CD8-positive, alpha-beta memory T cell (primary cell): ENCODE measurements at regions not wholly inside any gene's neighbourhood (a gene's known extent, or its start where the extent isn't known, plus 50 kb on each side); places are given as distances from the start of the nearest gene placed in this dataset.

Experiments used
- CTCF ChIA-PET: fragments of 350-600 bp; sonication (Branson Sonifier 250); formaldehyde crosslinking; loops from one replicate; lab custom pipeline; 2021; ENCODE audit warnings: antibody characterized with exemption; lab: Charles Lee
- POLR2A ChIA-PET: fragments of 350-600 bp; sonication (Branson Sonifier 250); formaldehyde crosslinking; loops from one replicate; lab custom pipeline; 2021; ENCODE audit warnings: antibody characterized with exemption; lab: Charles Lee
- DNase-seq, 5 donors: peaks; one replicate each; pipeline versions ENCODE4 v3.0.0 to v3.0.0-alpha.2; 2020 to 2022; ENCODE audit warnings: mixed read lengths in 1 of 5
- H3K27ac ChIP-seq: one replicate; pipeline ENCODE4 v1.7.0; 2013; ENCODE audit warnings: low read depth, mild to moderate bottlenecking, low read length, moderate library complexity
- H3K27me3 ChIP-seq: 2 replicates; pipeline ENCODE4 v1.7.0; 2013; ENCODE audit warnings: low read length, mild to moderate bottlenecking; ENCODE audit not compliant: insufficient read depth, poor library complexity, severe bottlenecking
- H3K36me3 ChIP-seq: 2 replicates; pipeline ENCODE4 v1.7.0; 2013; ENCODE audit warnings: mild to moderate bottlenecking, low read length, moderate library complexity; ENCODE audit not compliant: insufficient read depth
- H3K4me1 ChIP-seq: 2 replicates; pipeline ENCODE4 v1.7.0; 2013; ENCODE audit warnings: mild to moderate bottlenecking, low read length, moderate library complexity; ENCODE audit not compliant: insufficient read depth
- H3K4me3 ChIP-seq: 2 replicates; pipeline ENCODE4 v1.7.0; 2013; ENCODE audit warnings: mild to moderate bottlenecking, low read length
- H3K9me3 ChIP-seq: 2 replicates; pipeline ENCODE4 v1.7.0; 2013; ENCODE audit warnings: mild to moderate bottlenecking, low read length
- H3K27ac Mint-ChIP-seq, 8 donors: one replicate each; pipeline ENCODE4 v1.8.0; 2020 to 2021; ENCODE audit warnings: mixed read lengths in 8 of 8, mild to moderate bottlenecking in 6 of 8, inconsistent platforms in 3 of 8, moderate library complexity in 3 of 8
- H3K27me3 Mint-ChIP-seq, 2 donors: one replicate each; pipeline ENCODE4 v1.8.0; 2020 to 2021; ENCODE audit warnings: mixed read lengths in 2 of 2, mild to moderate bottlenecking in 1 of 2, moderate library complexity in 1 of 2
- H3K36me3 Mint-ChIP-seq, 3 donors: one replicate each; pipeline ENCODE4 v1.8.0; 2020 to 2021; ENCODE audit warnings: mixed read lengths in 3 of 3, inconsistent platforms in 1 of 3, mild to moderate bottlenecking in 1 of 3
- H3K4me1 Mint-ChIP-seq, 3 donors: one replicate each; pipeline ENCODE4 v1.8.0; 2020 to 2021; ENCODE audit warnings: mixed read lengths in 3 of 3, inconsistent platforms in 1 of 3, mild to moderate bottlenecking in 1 of 3
- H3K4me3 Mint-ChIP-seq, 7 donors: one replicate each; pipeline ENCODE4 v1.8.0; 2020 to 2021; ENCODE audit warnings: mixed read lengths in 7 of 7, mild to moderate bottlenecking in 6 of 7, moderate library complexity in 4 of 7, inconsistent platforms in 2 of 7
- H3K9me3 Mint-ChIP-seq, 5 donors: one replicate each; pipeline ENCODE4 v1.8.0; 2020 to 2022; ENCODE audit warnings: mixed read lengths in 5 of 5, mild to moderate bottlenecking in 3 of 5, moderate library complexity in 2 of 5, inconsistent platforms in 1 of 5

DNA sequence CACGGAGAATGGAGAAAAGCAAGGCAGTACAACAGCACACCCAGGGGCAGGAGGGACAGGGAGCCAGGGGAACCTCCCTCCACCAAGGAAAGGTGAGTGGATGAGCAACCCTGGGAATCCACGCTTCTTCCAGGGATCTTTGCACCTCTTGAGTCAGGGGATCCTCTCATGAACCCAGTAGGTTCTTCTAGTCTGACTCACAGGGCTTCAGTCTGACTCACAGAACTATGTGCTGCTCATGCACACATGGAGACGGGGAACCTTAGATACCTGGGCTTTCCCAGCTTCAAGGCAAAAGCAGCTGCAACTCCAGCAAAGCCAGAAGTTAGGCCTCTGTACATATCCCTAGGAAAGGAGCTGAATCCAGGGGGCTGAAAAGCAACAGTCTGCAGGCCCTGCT, 1021.4 kb upstream of the TENM4 start:
- DNase-seq: no peak
- H3K27me3 ChIP-seq: no peaks in the 10 kb centered on the region
- no peak overlapping the region for H3K4me3 Mint-ChIP-seq
- ChIA-PET POLR2A (no interaction called here), CTCF (no interaction called here)
- H3K4me3 ChIP-seq: no peak overlapping the region
- no peaks in the 10 kb centered on the region for H3K4me1 ChIP-seq
- H3K27me3 Mint-ChIP-seq: no peaks in the 10 kb centered on the region
- no peaks in the 10 kb centered on the region for H3K9me3 ChIP-seq
- no peak overlapping the region for H3K27ac Mint-ChIP-seq
- no peaks in the 10 kb centered on the region for H3K36me3 Mint-ChIP-seq
- no peaks in the 10 kb centered on the region for H3K4me1 Mint-ChIP-seq
- no peak overlapping the region for H3K27ac ChIP-seq
- H3K9me3 Mint-ChIP-seq: peaks cover 8 to 35% (median 18%) of the 10 kb centered on the region in 5 donors
- H3K36me3 ChIP-seq: no peaks in the 10 kb centered on the region

DNA sequence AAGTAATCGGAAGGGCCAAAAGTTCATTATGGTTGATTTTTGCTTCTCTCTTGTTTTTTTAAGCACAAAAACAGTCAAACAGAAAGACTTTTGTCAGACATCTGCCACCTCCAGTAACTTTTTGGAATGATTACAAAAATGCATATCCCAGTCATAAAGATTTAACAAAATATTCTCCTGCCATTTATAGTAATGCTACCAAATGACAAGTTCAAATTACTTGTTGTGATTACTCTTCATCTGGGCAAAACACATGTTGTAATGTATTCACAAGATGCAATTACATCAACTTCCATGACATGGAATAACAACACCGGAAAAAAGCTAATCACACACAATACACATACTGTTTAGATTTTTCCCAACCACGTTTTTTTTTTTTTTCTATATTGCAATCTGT, 1017.5 kb upstream of the TENM4 start:
- peaks cover 5 to 25% (median 13%) of the 10 kb centered on the region in 5 donors for H3K9me3 Mint-ChIP-seq
- POLR2A ChIA-PET: no interaction called here
- DNase-seq: no peak

DNA sequence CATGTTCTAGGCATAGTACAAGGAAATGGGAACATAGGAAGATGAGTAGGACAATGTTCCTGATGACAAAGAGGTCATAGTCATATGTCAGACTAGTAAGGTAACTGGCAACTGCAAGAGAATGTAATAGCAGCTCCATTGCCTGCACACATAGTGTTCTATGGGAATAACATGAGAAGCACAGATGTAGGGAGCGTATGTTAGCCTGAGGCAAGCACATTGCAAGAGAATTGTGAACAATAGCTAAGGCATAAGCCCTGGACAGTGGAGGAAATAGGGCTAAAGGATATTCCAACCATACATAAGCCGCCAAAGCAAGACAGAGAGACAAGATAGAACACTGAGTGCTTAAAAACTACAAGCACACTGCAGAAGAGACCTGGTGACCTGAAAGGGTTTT, 1017.0 kb upstream of the TENM4 start:
- no peaks in the 10 kb centered on the region for H3K9me3 ChIP-seq
- Mint-ChIP-seq H3K27me3 (no peaks in the 10 kb centered on the region), H3K36me3 (no peaks in the 10 kb centered on the region), H3K27ac (no peak overlapping the region), H3K9me3 (peaks cover 5 to 29% (median 13%) of the 10 kb centered on the region in 5 donors), H3K4me1 (no peaks in the 10 kb centered on the region), H3K4me3 (no peak overlapping the region)
- H3K27me3 ChIP-seq: no peaks in the 10 kb centered on the region
- ChIA-PET CTCF (no interaction called here), POLR2A (no interaction called here)
- H3K36me3 ChIP-seq: no peaks in the 10 kb centered on the region
- no peak for DNase-seq
- no peaks in the 10 kb centered on the region for H3K4me1 ChIP-seq
- no peak overlapping the region for H3K4me3 ChIP-seq
- H3K27ac ChIP-seq: no peak overlapping the region

More for the DNA sequence above, 1017.5 kb upstream of the TENM4 start:
- H3K4me1 Mint-ChIP-seq: no peaks in the 10 kb centered on the region
- no peak overlapping the region for H3K4me3 Mint-ChIP-seq
- Histone ChIP-seq H3K9me3 (no peaks in the 10 kb centered on the region), H3K27ac (no peak overlapping the region), H3K36me3 (no peaks in the 10 kb centered on the region), H3K27me3 (no peaks in the 10 kb centered on the region), H3K4me1 (no peaks in the 10 kb centered on the region), H3K4me3 (no peak overlapping the region)
- H3K27me3 Mint-ChIP-seq: no peaks in the 10 kb centered on the region
- H3K27ac Mint-ChIP-seq: no peak overlapping the region
- H3K36me3 Mint-ChIP-seq: no peaks in the 10 kb centered on the region
- CTCF ChIA-PET: no interaction called here

DNA sequence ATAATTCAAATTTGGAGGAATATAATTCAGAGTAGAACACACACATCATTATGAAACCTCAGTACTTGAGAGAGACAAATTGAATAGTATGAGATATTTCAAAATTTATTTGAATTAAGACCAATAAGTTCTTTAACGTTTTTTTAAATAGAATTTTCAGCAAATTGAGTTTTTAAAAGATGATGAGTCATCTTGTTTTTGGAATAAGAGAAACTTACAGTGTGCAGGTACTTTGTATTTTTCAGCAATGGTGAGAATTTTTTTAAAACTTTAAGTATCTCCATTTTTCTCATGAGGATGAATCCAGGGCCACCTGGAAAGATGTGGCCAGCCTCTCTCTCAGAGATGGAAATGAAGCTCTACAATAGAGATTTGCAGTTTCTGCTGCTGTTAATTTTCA, 1015.0 kb upstream of the TENM4 start:
- ChIA-PET CTCF (no interaction called here), POLR2A (no interaction called here)
- peaks cover 5 to 36% (median 16%) of the 10 kb centered on the region in 5 donors for H3K9me3 Mint-ChIP-seq
- Histone ChIP-seq H3K27ac (no peak overlapping the region), H3K4me3 (no peak overlapping the region), H3K27me3 (no peaks in the 10 kb centered on the region), H3K36me3 (no peaks in the 10 kb centered on the region), H3K4me1 (no peaks in the 10 kb centered on the region), H3K9me3 (no peaks in the 10 kb centered on the region)
- H3K4me3 Mint-ChIP-seq: no peak overlapping the region
- H3K27ac Mint-ChIP-seq: no peak overlapping the region
- no peaks in the 10 kb centered on the region for H3K36me3 Mint-ChIP-seq
- DNase-seq: no peak
- H3K27me3 Mint-ChIP-seq: no peaks in the 10 kb centered on the region
- H3K4me1 Mint-ChIP-seq: no peaks in the 10 kb centered on the region

DNA sequence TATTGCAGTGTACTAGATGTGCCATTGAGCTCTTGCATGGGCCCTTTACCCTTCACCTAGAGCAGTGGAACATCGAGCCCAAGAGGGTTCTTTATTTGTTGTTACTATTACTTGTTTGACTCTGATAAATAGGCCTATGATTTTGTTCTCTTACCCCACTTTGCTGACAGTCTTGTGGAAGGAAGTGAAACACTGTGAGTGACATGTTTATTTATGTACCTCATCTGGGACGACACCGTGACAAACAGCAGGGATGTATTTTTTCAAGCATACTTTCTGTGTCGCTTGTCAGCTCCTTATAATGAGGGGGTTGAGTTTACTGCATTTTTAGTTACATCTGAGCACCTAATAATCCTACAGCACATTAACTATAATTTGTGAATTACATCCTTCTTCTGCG, 1010.3 kb upstream of the TENM4 start:
- Histone ChIP-seq H3K4me3 (no peak overlapping the region), H3K36me3 (no peaks in the 10 kb centered on the region), H3K9me3 (no peaks in the 10 kb centered on the region), H3K27me3 (no peaks in the 10 kb centered on the region), H3K4me1 (no peaks in the 10 kb centered on the region), H3K27ac (no peak overlapping the region)
- CTCF ChIA-PET: no interaction called here
- H3K27me3 Mint-ChIP-seq: no peaks in the 10 kb centered on the region
- DNase-seq: no peak
- peaks cover 7 to 28% (median 14%) of the 10 kb centered on the region in 5 donors for H3K9me3 Mint-ChIP-seq
- POLR2A ChIA-PET: no interaction called here
- no peak overlapping the region for H3K4me3 Mint-ChIP-seq
- H3K27ac Mint-ChIP-seq: no peak overlapping the region
- H3K4me1 Mint-ChIP-seq: no peaks in the 10 kb centered on the region
- no peaks in the 10 kb centered on the region for H3K36me3 Mint-ChIP-seq

DNA sequence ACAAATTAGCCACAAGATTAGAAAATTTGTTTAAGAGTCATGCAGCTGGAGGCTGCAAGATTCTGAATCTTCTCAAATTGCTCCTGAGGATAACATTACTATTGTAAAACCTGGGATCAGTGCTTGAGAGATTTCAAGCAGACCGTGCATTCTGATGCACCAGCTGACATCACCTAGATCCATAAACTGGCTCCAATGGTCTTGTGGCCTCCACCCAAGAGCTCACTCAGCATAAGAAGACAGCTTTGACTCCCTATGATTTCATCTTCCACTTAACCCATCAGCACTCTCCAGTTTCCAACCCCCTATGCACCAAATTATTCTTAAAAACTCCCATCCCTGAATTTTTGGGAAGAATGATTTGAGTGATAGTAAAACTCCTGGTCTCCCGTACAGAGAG, 1007.9 kb upstream of the TENM4 start:
- Histone ChIP-seq H3K9me3 (no peaks in the 10 kb centered on the region), H3K27ac (no peak overlapping the region), H3K4me3 (no peak overlapping the region), H3K36me3 (no peaks in the 10 kb centered on the region), H3K4me1 (no peaks in the 10 kb centered on the region), H3K27me3 (no peaks in the 10 kb centered on the region)
- ChIA-PET CTCF (no interaction called here), POLR2A (no interaction called here)
- Mint-ChIP-seq H3K4me1 (no peaks in the 10 kb centered on the region), H3K27ac (no peak overlapping the region), H3K4me3 (no peak overlapping the region), H3K27me3 (no peaks in the 10 kb centered on the region), H3K9me3 (peaks cover 5 to 32% (median 11%) of the 10 kb centered on the region in 5 donors), H3K36me3 (no peaks in the 10 kb centered on the region)
- DNase-seq: no peak

- DNase-seq: no peak
- Histone ChIP-seq H3K36me3 (no peaks in the 10 kb centered on the region), H3K4me3 (no peak overlapping the region), H3K4me1 (no peaks in the 10 kb centered on the region), H3K27me3 (no peaks in the 10 kb centered on the region), H3K27ac (no peak overlapping the region), H3K9me3 (no peaks in the 10 kb centered on the region)
- H3K27ac Mint-ChIP-seq: no peak overlapping the region
- no peaks in the 10 kb centered on the region for H3K27me3 Mint-ChIP-seq
- no peaks in the 10 kb centered on the region for H3K4me1 Mint-ChIP-seq
- peaks cover 5 to 28% (median 7%) of the 10 kb centered on the region in 5 donors for H3K9me3 Mint-ChIP-seq
- POLR2A ChIA-PET: no interaction called here
- no peaks in the 10 kb centered on the region for H3K36me3 Mint-ChIP-seq
- CTCF ChIA-PET: no interaction called here
- H3K4me3 Mint-ChIP-seq: no peak overlapping the region
These were observed 1002.3 kb upstream of the TENM4 start for GRCh38 chr11:80443177-80443576.

GRCh38 chr11:80441821-80442220, 1001.0 kb upstream of the TENM4 start:
- H3K9me3 ChIP-seq: no peaks in the 10 kb centered on the region
- POLR2A ChIA-PET: no interaction called here

DNA sequence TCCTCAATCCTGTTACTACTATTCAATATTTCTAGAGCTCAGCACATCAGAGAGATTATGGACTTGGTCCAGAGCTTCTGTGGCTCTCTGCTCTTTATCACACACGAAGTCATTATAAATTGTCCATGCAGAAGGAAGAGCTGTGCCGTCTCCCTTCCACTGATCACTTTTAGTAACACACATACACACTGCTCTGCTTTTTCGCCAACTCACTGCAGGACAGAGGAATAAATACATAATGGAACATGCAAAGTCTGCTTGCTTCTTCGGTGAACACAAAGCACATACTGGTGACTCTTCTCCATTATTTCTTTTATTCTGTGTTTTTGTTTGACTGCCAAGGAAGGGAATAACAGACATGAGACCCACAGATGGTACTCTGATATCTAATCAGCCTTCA, 1000.0 kb upstream of the TENM4 start:
- CTCF ChIA-PET: no interaction called here
- H3K4me3 Mint-ChIP-seq: no peak overlapping the region

More at GRCh38 chr11:80441821-80442220, 1001.0 kb upstream of the TENM4 start:
- Mint-ChIP-seq H3K9me3 (peaks cover 5 to 21% (median 11%) of the 10 kb centered on the region in 5 donors), H3K4me3 (no peak overlapping the region), H3K36me3 (no peaks in the 10 kb centered on the region), H3K27ac (no peak overlapping the region), H3K4me1 (no peaks in the 10 kb centered on the region), H3K27me3 (no peaks in the 10 kb centered on the region)
- CTCF ChIA-PET: no interaction called here
- no peaks in the 10 kb centered on the region for H3K27me3 ChIP-seq
- H3K36me3 ChIP-seq: no peaks in the 10 kb centered on the region
- H3K4me1 ChIP-seq: no peaks in the 10 kb centered on the region
- DNase-seq: no peak
- H3K27ac ChIP-seq: no peak overlapping the region
- no peak overlapping the region for H3K4me3 ChIP-seq

More for the DNA sequence above, 1000.0 kb upstream of the TENM4 start:
- H3K9me3 ChIP-seq: no peaks in the 10 kb centered on the region
- no peaks in the 10 kb centered on the region for H3K4me1 ChIP-seq
- H3K27ac Mint-ChIP-seq: no peak overlapping the region
- DNase-seq: no peak
- H3K27me3 Mint-ChIP-seq: no peaks in the 10 kb centered on the region
- no peak overlapping the region for H3K27ac ChIP-seq
- POLR2A ChIA-PET: no interaction called here
- H3K9me3 Mint-ChIP-seq: peaks cover 2 to 17% (median 11%) of the 10 kb centered on the region in 5 donors
- no peaks in the 10 kb centered on the region for H3K27me3 ChIP-seq
- no peak overlapping the region for H3K4me3 ChIP-seq
- H3K36me3 ChIP-seq: no peaks in the 10 kb centered on the region
- H3K36me3 Mint-ChIP-seq: no peaks in the 10 kb centered on the region
- no peaks in the 10 kb centered on the region for H3K4me1 Mint-ChIP-seq
